IMR-90 (cell line): ENCODE measurements at regions not wholly inside any gene's neighbourhood (a gene's known extent, or its start where the extent isn't known, plus 50 kb on each side); places are given as distances from the start of the nearest gene placed in this dataset.

ENCODE experiments used
- ATAC-seq: fragments of 200-7000 bp; cut with Tn5 transposase; 2 replicates; pipeline ENCODE4 v1.9.1; 2020; ENCODE audit warnings: low read depth, mild to moderate bottlenecking, moderate library complexity
- BruUV-seq: library from RNA; stranded (reverse); fragments of 400-500 nt; replicated peaks from 2 replicates; lab custom pipeline; 2021; lab: Mats Ljungman, UMichigan
- CTCF ChIA-PET: fragments of 300-600 bp; formaldehyde crosslinking; extraction: SDS; loops from one replicate; lab custom pipeline; 2021; ENCODE audit warnings: antibody characterized with exemption; lab: Yijun Ruan, JAX
- POLR2A ChIA-PET: fragments of 300-600 bp; sonication (Branson Sonifier 250); formaldehyde crosslinking; loops from one replicate; lab custom pipeline; 2022; ENCODE audit warnings: antibody characterized with exemption; ENCODE audit not compliant: unreplicated experiment; lab: Charles Lee
- DNase-seq: peaks from one replicate; pipeline ENCODE4 v3.0.0; 2013
- H2AFZ ChIP-seq: replicated peaks from 2 replicates; pipeline ENCODE3; 2013; ENCODE audit warnings: low read length, mild to moderate bottlenecking; ENCODE audit not compliant: poor library complexity
- H2AK5ac ChIP-seq: 2 replicates; pipeline ENCODE4 v1.6.1; 2013; ENCODE audit warnings: low read depth, low read length, inconsistent platforms
- H2AK9ac ChIP-seq: replicated peaks from 2 replicates; pipeline ENCODE3; 2013; ENCODE audit warnings: mild to moderate bottlenecking, low read depth, low read length, moderate library complexity; ENCODE audit not compliant: poor library complexity
- H2BK120ac ChIP-seq: 2 replicates; pipeline ENCODE4 v1.6.1; 2013; ENCODE audit warnings: low read depth, low read length, inconsistent platforms
- H2BK15ac ChIP-seq: 3 replicates; pipeline ENCODE4 v1.6.1; 2013; ENCODE audit warnings: low read depth, low read length, inconsistent platforms
- H2BK20ac ChIP-seq: 2 replicates; pipeline ENCODE4 v1.6.1; 2013; ENCODE audit warnings: low read depth, mild to moderate bottlenecking, inconsistent platforms, low read length, moderate library complexity
- H2BK5ac ChIP-seq: 2 replicates; pipeline ENCODE4 v1.6.1; 2013; ENCODE audit warnings: mild to moderate bottlenecking, low read depth, low read length, inconsistent platforms; ENCODE audit not compliant: poor library complexity, severe bottlenecking
- H3K14ac ChIP-seq: replicated peaks from 2 replicates; pipeline ENCODE4 v1.6.1; 2013; ENCODE audit warnings: low read depth, low read length, inconsistent platforms
- H3K18ac ChIP-seq: 2 replicates; pipeline ENCODE4 v1.6.1; 2013; ENCODE audit warnings: low read depth, low read length, control low read depth
- H3K23ac ChIP-seq: 2 replicates; pipeline ENCODE4 v1.6.1; 2013; ENCODE audit warnings: low read depth, low read length, inconsistent platforms
- H3K27ac ChIP-seq: 2 replicates; pipeline ENCODE4 v1.5.1; 2013; ENCODE audit warnings: mild to moderate bottlenecking, control low read depth, low read length; ENCODE audit not compliant: insufficient read depth
- H3K27me3 ChIP-seq: 2 replicates; pipeline ENCODE4 v1.6.1; 2013; ENCODE audit warnings: low read length; ENCODE audit not compliant: control insufficient read depth, insufficient read depth
- H3K36me3 ChIP-seq: 2 replicates; pipeline ENCODE4 v1.6.1; 2013; ENCODE audit warnings: low read length, mixed read lengths; ENCODE audit not compliant: control insufficient read depth, insufficient read depth
- H3K4ac ChIP-seq: 2 replicates; pipeline ENCODE4 v1.6.1; 2013; ENCODE audit warnings: low read depth, low read length, inconsistent platforms
- H3K4me1 ChIP-seq: 2 replicates; pipeline ENCODE4 v1.6.1; 2013; ENCODE audit warnings: low read length, mixed read lengths; ENCODE audit not compliant: control insufficient read depth, insufficient read depth
- H3K4me2 ChIP-seq: 2 replicates; pipeline ENCODE4 v1.6.1; 2013; ENCODE audit warnings: low read depth, mild to moderate bottlenecking, control low read depth, low read length, moderate library complexity
- H3K4me3 ChIP-seq: 2 replicates; pipeline ENCODE4 v1.5.1; 2013; ENCODE audit warnings: low read depth, mild to moderate bottlenecking, control low read depth, low read length, moderate library complexity; ENCODE audit not compliant: insufficient read depth
- H3K56ac ChIP-seq: 2 replicates; pipeline ENCODE4 v1.6.1; 2013; ENCODE audit warnings: low read length, inconsistent platforms; ENCODE audit not compliant: insufficient read depth; ENCODE audit errors: extremely low read depth
- H3K79me1 ChIP-seq, 2 experiments: 2 replicates each; pipeline ENCODE4 v1.6.1; 2013; ENCODE audit warnings: low read length in 2 of 2, inconsistent platforms in 1 of 2, low read depth in 1 of 2
- H3K9ac ChIP-seq: 2 replicates; pipeline ENCODE4 v1.6.1; 2013; ENCODE audit warnings: low read depth, low read length, control low read depth
- H3K9me1 ChIP-seq: 2 replicates; pipeline ENCODE4 v1.6.1; 2013; ENCODE audit warnings: low read length, inconsistent platforms; ENCODE audit not compliant: insufficient read depth
- H3K9me3 ChIP-seq: 2 replicates; pipeline ENCODE4 v1.6.1; 2013; ENCODE audit warnings: low read length; ENCODE audit not compliant: control insufficient read depth, insufficient read depth
- H4K20me1 ChIP-seq: 2 replicates; pipeline ENCODE4 v1.6.1; 2013; ENCODE audit warnings: low read length, inconsistent platforms; ENCODE audit not compliant: insufficient read depth
- H4K5ac ChIP-seq: 2 replicates; pipeline ENCODE4 v1.6.1; 2013; ENCODE audit warnings: mild to moderate bottlenecking, low read depth, low read length, control low read depth
- H4K8ac ChIP-seq, 2 experiments: 2 replicates each; pipeline ENCODE4 v1.6.1; 2013; ENCODE audit warnings: low read depth in 2 of 2, low read length in 2 of 2, control low read depth in 1 of 2, inconsistent platforms in 1 of 2
- H4K91ac ChIP-seq: 2 replicates; pipeline ENCODE4 v1.6.1; 2013; ENCODE audit warnings: low read depth, low read length, inconsistent platforms; ENCODE audit not compliant: insufficient read depth
- CHD1 ChIP-seq: IDR thresholded peaks from 2 replicates; pipeline ENCODE4 v1.6.1; 2012; ENCODE audit warnings: low read depth, low read length, improper control_type of control experiment
- FOS ChIP-seq: fragments of 150-350 bp; IDR thresholded peaks from 2 replicates; pipeline ENCODE4 v1.6.1; 2016; ENCODE audit warnings: low read depth, low read length
- WGBS, 2 experiments: methylation state at CpG; one replicate each; pipeline versions ENCODE4 v1.1.5 to v1.1.7; 2013; ENCODE audit warnings: missing lambda C conversion rate in 2 of 2; ENCODE audit not compliant: insufficient read length in 1 of 2; ENCODE audit errors: extremely low coverage in 2 of 2; 5-methylcytosine and 5-hydroxymethylcytosine counted together
- dilution Hi-C: fragments of 300-500 bp; cut with HindIII; formaldehyde crosslinking; loops from one replicate; pipeline ENCODE4 v1.14.3; 2018; ENCODE audit warnings: low sequenced_read_pairs; ENCODE audit not compliant: unreplicated experiment
- in situ Hi-C: fragments of 300-500 bp; cut with MboI; formaldehyde crosslinking; loops from 3 replicates; pipeline ENCODE4 v1.14.3; 2019; ENCODE audit warnings: low sequenced_read_pairs, inconsistent platforms, mixed read lengths
- intact Hi-C: fragments of 100-400 bp; cut with micrococcal nuclease; formaldehyde crosslinking; loops from 2 replicates; pipeline ENCODE4 v1.10.0; 2022

DNA sequence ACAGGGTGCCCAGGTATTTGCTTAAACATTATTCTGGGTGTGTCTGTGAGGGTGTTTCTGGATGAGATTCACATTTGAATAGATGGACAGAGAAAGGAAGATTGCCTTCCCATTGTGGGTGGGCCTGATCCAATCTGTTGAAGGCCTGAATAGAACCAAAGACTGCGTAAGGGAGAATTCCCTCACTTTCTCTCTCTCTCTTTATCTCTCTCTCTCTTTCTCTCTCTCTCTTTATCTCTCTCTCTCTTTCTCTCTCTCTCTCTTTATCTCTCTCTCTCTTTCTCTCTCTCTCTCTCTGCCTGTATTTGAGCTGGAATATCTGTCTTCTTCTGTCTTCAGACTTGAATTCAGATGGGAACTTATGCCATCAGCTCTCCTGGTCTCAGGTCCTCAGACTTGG is 148.4 kb downstream of the FAM124B start:
- Histone ChIP-seq H2BK15ac (no peak overlapping the region), H2BK120ac (no peak overlapping the region), H2BK20ac (no peak overlapping the region), H3K9me3 (no peaks in the 10 kb centered on the region), H3K56ac (no peak overlapping the region), H3K23ac (no peak overlapping the region), H2AK5ac (no peak overlapping the region), H3K4me3 (no peak overlapping the region), H3K27ac (no peak overlapping the region), H2BK5ac (no peak overlapping the region), H2AK9ac (no peak overlapping the region), H3K4me1 (no peaks in the 10 kb centered on the region), H4K8ac (no peak overlapping the region), H3K27me3 (no peaks in the 10 kb centered on the region; the same call in 1 of the 2 replicates), H3K9ac (no peak overlapping the region), H3K79me1 (no peaks in the 10 kb centered on the region), H4K20me1 (no peaks in the 10 kb centered on the region), H4K5ac (no peak overlapping the region), H3K4ac (no peak overlapping the region), H3K36me3 (no peaks in the 10 kb centered on the region), H2AFZ (no peak overlapping the region), H4K91ac (no peak overlapping the region), H3K9me1 (no peaks in the 10 kb centered on the region), H3K14ac (no peak overlapping the region), H3K18ac (no peak overlapping the region), H3K4me2 (no peak overlapping the region)
- CTCF ChIA-PET: no interaction called here
- no peak for ATAC-seq
- no peak for DNase-seq
- BruUV-seq: no TSS peak
- intact Hi-C loops (no loop called here), dilution Hi-C loops (no loop called here), in situ Hi-C loops (no loop called here)
- POLR2A ChIA-PET: no interaction called here
- no CpG with 5 or more reads among the region's 1 CpG for WGBS, 2 experiments
- TF ChIP-seq CHD1 (no peak), FOS (no peak)
